ENCODE measurements at regions not wholly inside any gene's neighbourhood (a gene's known extent, or its start where the extent isn't known, plus 50 kb on each side); places are given as distances from the start of the nearest gene placed in this dataset.
"Not testable (repeated sequence)": the region's sequence is repeated elsewhere in the genome, so short reads cannot be mapped to it uniquely, and the experiment has no call there.

DNA sequence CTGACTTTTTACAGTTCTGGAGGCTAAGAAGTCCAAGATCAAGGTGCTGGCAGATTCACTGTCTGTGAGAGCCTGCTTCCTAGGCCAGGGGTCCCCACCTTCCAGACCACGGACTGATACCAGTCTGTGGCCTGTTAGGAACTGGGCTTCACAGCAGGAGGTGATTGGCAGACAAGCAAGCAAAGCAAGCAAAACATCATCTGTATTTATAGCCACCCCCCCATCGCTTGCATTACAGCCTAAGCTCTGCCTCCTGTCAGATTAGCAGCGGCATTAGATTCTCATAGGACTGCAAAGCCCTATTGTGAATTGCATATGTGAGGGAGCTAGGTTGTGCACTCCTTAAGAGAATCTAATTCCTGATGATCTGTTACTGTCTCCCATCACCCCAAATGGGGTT, 194.7 kb upstream of the THRB start:
- DNase-seq = no peak

DNA sequence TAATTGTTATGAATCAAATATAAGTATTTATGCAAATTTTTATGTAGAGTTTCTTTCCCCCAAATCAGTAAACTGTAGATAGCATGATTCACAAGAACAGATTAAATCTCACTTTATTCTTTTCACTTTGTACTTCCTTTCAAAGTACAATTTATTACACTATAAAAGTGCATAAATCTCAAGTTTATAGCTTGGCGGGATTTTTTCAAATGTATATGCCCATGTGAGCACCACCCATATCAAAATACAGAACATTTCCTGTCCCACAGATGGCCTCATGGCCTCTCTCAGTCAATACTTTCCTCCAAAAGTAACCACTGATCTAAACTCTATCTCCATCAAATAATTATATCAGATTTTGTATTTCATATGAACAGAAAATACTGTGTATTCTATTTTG, 196.1 kb upstream of the THRB start:
- no peak for DNase-seq

- not testable (repeated sequence) for DNase-seq
These were observed 204.4 kb upstream of the THRB start for GRCh38 chr3:24699078-24699477.

- DNase-seq = no peak
These were observed 209.8 kb upstream of the THRB start for GRCh38 chr3:24704496-24704895.

DNA sequence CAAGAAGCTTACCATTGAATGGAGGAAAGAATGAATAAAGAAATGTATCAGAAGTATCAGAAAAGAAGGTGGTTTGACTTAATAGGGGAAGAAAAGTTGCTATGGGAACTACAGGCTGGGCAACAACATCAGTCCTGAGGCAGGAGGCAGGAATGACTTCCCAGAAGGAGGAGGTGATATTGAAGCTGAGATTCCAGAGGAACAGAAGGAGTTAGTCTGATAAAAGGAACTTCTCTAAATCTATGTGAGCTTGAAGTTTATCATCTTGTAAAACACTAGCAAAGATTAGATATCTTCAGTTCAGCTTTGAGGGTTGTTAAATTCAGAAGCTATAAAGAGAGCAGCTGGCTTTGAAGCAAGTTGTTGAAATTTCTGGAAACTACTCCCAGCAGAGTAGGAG, 213.3 kb upstream of the THRB start:
- DNase-seq = no peak

GRCh38 chr3:24709956-24710355, 215.3 kb upstream of the THRB start:
- DNase-seq = peak; percentile 22

- no peak for DNase-seq
These were observed 218.9 kb upstream of the THRB start for GRCh38 chr3:24713516-24713915.

- DNase-seq = no peak
These were observed 219.8 kb upstream of the THRB start for GRCh38 chr3:24714436-24714835.

GRCh38 chr3:24715171-24715792, 220.6 kb upstream of the THRB start:
- DNase-seq = no peak

GRCh38 chr3:24722087-24722486, 227.4 kb upstream of the THRB start:
- no peak for DNase-seq

GRCh38 chr3:24725514-24726255, 231.0 kb upstream of the THRB start:
- no peak for DNase-seq

GRCh38 chr3:24726423-24726822, 231.8 kb upstream of the THRB start:
- DNase-seq = no peak

DNA sequence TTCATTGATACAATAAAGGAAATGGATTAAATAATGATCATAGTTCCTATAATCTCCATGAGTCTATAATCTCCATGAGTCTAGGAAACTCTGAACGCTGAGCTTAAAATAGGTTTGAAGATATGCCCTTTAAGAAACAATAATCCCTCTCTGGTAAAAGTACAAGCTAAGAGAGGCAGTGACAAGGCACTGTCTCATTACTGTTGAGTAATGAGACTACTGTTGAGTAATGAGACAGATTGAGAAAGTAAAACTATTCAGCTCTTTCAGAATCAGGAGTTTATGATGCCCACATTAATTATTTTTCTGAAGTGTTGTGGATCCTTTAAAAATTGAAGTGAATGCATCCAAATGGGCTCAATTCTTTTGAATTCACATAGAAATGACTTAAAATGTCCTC, 235.5 kb upstream of the THRB start:
- DNase-seq = no peak

- DNase-seq = no peak
These were observed 239.4 kb upstream of the THRB start for GRCh38 chr3:24734019-24734418.

- peak; percentile 54 for DNase-seq
These were observed 242.1 kb upstream of the THRB start for GRCh38 chr3:24736701-24737100.

DNA sequence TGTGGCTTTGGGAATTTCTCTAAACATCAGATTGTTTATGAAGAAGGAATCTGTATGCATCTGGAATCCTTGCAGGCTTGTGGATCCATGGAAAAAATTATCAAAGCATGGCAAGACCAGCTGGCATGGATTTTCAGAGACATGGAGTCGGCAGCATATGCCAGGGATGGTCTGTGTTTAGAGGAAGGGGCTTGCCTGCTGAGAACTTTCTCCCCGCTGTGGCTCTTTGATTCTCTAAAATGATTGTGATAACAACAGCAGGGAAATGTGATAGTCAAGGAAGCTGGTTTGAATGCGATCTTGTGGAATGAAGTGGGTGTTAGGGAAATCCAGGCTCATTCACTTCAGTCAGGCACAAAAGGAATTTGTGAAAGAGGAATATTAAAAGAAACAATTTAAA, 245.7 kb upstream of the THRB start:
- DNase-seq = no peak

DNA sequence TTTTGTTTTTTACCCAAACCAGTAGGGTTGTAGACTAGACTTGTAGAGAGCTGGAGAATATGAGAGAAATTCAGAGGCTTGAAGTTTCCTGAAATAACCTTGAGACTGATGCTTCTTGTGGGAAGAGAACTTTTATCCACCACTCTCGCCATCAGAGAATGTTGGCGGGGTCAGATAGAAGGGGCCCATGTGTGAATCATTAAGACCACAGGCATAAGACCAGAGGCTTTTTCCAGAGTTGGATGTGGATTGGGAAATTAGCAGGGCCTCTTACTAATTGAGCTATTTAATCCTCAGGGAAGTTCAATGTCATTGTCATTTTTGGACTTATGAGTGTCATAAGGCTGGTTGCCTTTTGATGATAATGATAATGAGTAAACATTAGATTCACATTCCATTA, 246.9 kb upstream of the THRB start:
- no peak for DNase-seq

- DNase-seq = no peak
These were observed 253.9 kb upstream of the THRB start for GRCh38 chr3:24748520-24748919.

DNA sequence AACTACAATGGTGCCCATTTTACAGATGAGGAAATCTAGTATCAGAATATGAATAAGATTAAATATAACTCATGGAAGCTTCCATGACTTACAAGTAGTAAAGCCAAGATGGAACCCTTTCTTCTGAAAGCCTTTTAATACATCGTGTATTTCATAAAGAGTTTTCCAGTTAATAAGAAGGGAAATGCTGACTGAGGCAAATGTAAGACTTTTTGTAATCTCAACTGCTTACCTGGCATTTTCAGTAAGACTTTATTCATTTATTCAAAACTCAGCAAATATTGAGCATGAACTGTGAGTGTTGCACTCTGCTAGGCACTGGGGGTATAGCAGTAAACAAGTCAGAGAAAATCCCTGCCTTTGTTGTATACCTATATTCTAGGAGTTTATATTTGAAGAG, 256.4 kb upstream of the THRB start:
- no peak for DNase-seq

DNA sequence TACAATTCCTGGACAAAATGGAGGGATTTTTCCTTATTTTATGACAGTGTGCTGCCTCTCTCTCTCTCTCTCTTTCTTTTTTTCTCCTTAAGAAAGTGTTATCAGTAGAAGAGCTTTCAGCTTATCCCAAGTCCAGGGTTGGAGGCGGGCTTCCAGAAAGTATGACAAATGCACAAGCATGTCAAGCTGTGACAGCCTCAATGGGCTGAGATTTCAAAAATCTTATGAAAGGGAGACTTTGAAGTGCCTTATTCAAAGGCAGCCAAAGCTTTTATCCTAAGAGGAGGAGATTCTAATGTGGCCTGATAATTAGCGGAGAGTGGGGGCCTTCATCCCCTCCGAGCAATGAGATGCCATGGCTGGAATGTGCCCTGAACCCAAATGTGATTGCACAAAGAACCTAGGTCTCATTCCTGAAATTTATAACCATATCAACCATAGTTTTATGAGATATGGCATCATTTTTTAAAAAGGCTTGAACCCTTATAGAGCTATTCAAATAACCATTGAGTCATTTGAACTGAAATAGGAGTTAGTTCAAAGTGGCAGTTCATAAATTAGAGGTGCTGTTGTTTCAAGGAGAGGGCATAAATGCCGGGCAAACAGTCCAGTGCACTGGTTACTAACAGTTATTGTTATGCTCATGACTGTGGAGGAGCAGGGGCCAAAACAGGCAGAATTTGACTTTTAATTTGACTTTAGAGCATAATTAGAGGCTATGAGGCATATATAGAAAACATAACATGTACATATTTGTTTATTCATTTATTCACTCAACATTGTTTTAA, 261.6 kb upstream of the THRB start:
- no peak for DNase-seq

DNA sequence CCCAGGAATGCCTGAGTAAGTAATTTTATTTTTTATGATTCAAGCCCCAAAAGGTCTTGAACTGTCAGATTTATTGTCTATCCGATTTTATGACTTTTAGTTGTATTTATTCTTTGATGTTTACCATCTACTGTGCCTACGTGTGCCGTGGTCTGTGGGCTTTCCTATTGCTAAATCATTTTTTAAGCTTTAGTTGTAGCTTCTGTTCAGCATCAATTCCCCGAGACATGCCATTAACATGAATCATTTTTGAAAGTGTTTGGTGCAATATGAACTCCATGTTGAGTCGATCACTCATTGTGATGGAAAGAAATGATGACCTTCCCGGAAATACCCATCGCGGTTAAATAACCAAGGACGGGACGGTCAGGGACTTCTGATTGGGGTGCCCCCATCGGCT, 268.7 kb upstream of the THRB start:
- DNase-seq = no peak

DNA sequence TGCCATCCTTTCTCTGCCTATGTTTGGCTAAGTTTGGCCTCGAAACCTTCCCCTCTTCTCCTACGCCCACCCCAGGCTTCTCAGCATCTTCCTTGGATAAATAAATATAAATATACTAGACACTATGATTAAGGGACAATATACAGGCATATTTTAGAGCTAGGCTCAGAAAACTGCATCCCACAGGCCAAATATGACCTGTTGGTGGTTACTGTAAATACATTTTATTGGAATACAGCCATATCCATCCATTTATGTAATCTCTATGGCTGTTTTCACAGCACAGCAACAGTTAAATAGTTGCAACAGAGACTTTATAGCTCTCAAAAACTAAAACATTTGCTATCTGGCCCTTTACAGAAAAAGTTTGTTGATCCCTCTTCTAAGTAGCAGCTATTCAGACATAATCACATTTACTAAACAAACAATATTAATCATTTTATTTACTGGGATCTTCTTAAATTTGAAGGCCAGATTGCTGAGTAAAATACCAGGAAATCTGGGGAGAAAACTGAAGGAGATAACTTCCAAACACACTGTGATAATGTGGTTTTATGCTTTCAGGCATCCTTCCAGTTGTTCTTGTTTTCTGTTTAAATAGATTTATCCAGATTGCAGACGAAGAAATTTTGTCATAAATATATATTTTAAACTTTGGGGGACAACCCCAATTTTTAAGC, 269.7 kb upstream of the THRB start:
- DNase-seq = no peak

DNA sequence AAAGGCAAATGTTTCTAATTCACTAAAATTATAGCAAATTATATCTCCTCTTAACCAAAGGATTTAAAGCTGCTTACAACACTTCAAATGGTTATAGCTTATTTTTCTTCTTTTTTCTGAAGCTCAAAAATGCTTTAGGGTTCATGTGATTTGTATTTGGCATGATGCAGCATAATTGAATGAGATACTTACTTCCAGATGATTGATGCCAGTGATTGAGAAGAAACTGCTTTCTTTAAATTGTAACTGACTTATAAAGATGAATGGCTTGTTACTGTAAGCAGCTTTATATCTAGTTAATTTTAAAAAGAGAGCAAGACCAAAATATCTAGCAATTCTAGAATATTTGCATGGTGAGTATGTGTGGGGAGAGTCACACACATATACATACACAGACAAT, 270.7 kb upstream of the THRB start:
- no peak for DNase-seq

- no peak for DNase-seq
These were observed 275.3 kb upstream of the THRB start for GRCh38 chr3:24769918-24770317.
